B cell (primary cell): ENCODE measurements at regions not wholly inside any gene's neighbourhood (a gene's known extent, or its start where the extent isn't known, plus 50 kb on each side); places are given as distances from the start of the nearest gene placed in this dataset.

Experiments
- EZH2 ChIP-seq: IDR thresholded peaks from 2 replicates; pipeline ENCODE4 v1.6.1; 2012; ENCODE audit warnings: borderline replicate concordance, low read depth, mild to moderate bottlenecking, moderate library complexity, low read length; ENCODE audit not compliant: insufficient read depth, poor library complexity, severe bottlenecking
- TF ChIP-seq, protein P1 (sequence below): fragments of 200-600 bp; IDR thresholded peaks from one replicate; pipeline ENCODE4 v1.8.0; 2022; ENCODE audit warnings: antibody characterized with exemption, mild to moderate bottlenecking

DNA sequence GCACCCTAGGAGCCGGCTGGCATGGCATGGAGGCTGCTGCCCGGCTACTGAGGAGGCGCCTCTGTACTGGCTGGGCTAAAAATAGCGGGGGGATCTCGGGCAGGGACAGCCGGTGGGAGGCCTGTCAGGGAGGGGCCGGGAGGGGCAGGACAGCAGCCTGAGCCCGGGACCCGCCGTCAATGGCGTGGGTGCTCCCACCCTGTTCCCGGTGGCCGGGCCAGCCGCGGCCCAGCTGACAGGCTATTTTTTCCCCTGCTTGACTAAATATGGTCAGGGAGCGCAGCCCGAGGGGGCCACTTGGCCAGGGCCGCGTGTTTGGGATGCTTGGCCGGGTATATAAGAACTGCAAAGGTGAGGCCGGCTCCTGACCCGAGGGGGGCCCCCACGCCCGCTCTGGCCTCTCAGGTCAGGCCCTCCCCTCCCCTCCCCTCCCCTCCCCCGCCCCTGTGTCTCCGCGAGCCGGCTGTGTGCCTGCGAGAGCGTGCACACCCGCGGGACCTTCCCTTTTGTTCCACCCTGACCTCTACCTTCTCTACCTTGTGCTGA lies 74.4 kb upstream of the GATA5 start:
- TF ChIP-seq, protein P1, sequence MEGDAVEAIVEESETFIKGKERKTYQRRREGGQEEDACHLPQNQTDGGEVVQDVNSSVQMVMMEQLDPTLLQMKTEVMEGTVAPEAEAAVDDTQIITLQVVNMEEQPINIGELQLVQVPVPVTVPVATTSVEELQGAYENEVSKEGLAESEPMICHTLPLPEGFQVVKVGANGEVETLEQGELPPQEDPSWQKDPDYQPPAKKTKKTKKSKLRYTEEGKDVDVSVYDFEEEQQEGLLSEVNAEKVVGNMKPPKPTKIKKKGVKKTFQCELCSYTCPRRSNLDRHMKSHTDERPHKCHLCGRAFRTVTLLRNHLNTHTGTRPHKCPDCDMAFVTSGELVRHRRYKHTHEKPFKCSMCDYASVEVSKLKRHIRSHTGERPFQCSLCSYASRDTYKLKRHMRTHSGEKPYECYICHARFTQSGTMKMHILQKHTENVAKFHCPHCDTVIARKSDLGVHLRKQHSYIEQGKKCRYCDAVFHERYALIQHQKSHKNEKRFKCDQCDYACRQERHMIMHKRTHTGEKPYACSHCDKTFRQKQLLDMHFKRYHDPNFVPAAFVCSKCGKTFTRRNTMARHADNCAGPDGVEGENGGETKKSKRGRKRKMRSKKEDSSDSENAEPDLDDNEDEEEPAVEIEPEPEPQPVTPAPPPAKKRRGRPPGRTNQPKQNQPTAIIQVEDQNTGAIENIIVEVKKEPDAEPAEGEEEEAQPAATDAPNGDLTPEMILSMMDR: no peak
- TF ChIP-seq EZH2: no peak
